Epidermal melanocyte (primary cell): ENCODE measurements at regions not wholly inside any gene's neighbourhood (a gene's known extent, or its start where the extent isn't known, plus 50 kb on each side); places are given as distances from the start of the nearest gene placed in this dataset.
"Not testable (repeated sequence)": the region's sequence is repeated elsewhere in the genome, so short reads cannot be mapped to it uniquely, and the experiment has no call there.

Experiments
- DNase-seq: peaks from one replicate; pipeline ENCODE4 v3.0.0; 2011; ENCODE audit warnings: low spot score; ENCODE audit not compliant: insufficient read length

DNA sequence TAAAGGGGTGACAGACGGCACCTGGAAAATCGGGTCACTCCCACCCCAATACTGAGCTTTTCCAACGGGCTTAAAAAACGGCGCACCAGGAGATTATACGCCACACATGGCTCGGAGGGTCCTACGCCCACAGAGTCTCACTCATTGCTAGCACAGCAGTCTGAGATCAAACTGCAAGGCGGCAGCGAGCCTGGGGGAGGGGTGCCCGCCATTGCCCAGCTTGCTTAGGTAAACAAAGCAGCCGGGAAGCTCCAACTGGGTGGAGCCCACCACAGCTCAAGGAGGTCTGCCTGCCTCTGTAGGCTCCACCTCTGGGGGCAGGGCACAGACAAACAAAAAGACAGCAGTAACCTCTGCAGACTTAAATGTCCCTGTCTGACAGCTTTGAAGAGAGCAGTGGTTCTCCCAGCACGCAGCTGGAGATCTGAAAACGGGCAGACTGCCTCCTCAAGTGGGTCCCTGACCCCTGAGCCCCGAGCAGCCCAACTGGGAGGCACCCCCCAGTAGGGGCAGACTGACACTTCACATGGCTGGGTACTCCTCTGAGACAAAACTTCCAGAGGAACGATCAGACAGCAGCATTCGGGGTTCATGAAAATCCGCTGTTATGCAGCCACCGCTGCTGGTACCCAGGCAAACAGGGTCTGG, 162.8 kb upstream of the GJE1 start:
- not testable (repeated sequence) for DNase-seq

DNA sequence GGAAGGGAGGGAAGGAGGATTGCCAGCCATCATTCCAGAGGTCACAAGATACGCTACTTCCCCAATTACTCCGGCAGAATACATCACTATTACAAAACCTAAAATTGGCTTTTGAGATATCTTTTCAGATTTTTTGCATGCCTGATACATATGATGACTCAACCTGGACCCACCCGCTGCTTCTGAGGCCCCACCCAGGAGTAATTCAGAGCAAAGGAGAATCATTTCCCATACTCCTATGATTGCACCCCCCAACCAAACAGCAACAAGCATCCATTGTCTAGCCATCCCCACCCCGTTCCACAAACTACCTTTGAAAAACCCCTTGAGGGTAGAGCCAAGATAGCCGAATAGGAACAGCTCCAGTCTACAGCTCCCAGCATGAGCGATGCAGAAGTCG, 163.5 kb upstream of the GJE1 start:
- DNase-seq = no peak

DNA sequence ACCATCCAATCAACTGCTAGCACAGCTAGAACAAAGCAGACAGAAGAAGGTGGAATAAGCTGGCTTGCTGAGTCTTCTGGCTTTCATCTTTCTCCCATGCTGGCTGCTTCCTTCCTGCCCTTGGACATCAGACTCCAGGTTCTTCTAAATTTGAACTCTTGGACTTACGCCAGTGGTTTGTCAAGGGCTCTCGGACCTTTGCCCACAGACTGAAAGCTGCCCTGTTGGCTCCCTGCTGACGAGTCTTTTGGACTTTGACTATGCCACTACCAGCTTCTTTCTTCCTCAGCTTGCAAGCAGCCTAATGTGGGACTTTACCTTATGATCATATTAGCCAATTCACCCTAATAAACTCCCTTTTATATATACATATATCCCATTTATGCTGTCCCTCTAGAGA, 164.1 kb upstream of the GJE1 start:
- no peak for DNase-seq

DNA sequence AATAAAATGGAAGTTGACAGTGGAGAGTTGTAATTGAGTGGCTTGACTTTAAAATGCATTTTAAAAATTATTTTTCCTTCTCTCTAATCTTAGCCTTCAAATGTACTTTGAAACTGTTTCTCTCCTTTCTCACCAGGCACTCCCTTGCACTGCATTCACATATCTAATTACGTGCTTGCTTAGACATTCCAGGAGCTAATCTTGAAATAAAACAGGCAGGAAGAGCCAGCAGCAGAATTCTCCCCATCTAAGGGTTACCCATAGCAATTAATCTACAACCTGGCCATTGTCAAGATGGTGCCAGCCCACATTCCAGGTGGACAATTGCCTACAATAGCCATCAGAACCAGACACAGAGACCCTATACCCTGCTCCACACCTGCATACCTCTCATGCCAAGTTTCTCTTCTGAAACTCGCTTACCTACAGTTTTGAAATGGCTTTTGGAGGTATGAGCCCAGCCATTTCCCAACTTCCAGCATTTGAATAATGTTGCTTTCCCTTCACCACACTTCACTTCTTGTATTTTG, 167.6 kb upstream of the GJE1 start:
- DNase-seq = no peak

DNA sequence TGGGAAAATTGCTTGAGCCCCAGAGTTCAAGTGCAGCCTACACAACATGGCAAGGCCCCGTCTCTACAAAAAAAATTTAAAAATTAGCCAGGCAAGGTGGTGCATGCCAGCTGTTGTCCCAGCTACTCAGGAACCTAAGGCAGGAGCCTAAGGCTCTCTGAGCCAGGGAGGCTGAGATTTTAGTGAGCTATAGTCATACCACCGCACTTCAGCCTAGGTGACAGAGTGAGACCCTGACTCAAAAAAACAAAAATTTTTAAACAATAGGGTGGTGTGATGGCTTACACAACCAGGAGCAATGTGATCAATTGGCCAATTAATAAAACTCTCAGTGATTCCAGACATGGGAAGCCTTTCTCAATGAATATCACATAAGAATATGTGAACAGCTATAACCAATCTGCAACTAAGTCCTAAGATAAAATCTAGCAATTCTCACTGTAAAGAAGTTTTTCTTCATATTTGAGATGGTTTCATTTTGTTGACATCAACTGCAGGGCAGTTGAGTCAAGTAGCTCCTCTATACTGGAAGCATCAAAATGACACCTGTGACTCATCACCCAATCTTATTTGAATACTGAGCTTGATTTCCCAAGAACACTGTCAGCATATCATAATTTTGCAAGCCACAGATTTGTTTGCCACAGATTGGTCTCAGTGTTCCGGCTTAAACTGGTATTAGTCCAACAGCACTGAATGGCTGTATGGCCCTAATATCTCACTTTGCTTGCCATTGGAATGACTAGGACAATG, 169.0 kb upstream of the GJE1 start:
- no peak for DNase-seq

DNA sequence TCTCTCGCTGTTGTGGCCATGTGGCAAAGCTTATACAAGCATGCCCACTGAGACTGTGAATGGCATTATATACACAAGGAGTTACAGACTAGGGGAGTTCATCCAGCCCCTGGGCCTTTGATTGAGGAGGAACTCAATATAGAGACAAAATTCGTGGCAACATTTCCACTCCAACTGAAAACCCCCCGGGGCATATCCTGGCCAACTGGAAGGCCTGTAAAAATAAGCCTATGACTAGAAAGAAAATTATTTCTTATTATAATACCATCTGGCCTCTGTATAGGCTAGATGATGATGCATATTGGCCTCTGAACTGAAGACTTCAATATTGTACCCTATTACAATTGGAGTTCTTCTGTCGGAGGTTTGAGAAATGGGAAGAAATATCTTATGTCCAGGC, 175.5 kb upstream of the GJE1 start:
- DNase-seq = no peak

DNA sequence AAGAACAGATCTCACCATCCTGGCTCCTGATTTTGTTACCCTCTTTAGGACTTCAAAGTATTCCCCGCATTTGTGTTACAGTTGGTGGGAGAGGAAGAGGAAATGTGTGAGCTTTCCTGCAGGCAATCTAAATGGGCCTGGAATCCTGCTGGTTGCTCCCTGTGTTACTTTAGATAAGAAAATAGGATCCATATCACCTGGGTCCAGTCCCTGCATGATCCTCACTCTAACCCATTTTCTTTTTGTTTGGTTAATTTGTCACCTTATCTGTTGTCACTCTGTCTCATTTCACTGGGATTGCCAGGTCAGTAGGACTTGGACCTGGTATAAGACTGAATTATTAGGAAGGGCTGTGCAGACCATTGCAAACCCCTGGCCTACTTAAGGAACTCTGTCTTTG, 175.9 kb upstream of the GJE1 start:
- DNase-seq = no peak

DNA sequence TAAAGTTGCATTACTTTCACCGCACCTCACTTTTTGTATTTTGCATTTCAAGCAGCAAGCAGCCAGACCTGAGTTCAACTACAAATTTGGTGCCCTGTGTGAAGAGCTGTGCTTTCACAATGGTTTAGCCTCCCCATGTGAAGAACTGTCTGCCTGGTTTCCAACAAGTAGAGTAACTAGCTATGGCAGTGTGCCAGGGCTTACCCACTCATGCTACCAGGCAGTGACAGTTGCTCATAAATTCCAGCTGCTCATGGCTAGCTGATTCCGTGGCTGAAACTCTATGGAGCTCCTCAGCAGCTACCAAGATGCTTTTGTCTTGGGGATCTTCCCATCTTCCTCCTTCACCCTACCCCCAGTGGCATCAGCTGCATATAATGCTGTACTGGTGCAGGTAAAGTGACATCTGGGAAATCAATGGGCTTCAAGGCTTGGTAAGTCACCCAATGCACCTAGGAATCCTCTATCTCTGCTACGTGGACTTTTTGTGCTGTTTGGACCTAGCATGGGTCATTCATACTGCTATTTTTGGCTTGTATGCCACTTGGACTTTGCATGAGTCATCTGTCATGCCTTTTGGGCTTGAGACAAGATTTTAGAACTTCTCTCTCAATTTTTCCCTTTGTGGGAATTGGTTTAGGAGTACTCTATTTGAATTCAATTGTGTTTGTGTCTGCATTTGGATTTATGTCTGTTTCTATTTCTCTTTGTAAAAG, 176.5 kb upstream of the GJE1 start:
- no peak for DNase-seq

DNA sequence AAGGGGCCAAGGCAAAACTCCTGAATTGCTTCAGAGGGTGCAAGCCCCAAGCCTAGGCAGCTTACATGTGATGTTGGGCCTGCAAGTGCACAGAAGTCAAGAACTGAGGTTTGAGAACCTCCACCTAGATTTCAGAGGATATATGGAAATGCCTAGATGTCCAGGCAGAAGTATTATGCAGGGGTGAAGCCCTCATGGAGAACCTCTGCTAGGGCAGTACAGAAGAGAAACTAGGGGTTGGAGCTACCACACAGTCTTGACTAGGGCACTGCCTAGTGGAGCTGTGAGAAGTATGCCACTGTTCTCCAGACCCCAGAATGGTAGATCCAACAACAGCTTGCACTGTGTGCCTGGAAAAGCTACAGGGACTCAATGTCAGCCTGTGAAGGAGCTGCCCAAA, 179.7 kb upstream of the GJE1 start:
- no peak for DNase-seq

DNA sequence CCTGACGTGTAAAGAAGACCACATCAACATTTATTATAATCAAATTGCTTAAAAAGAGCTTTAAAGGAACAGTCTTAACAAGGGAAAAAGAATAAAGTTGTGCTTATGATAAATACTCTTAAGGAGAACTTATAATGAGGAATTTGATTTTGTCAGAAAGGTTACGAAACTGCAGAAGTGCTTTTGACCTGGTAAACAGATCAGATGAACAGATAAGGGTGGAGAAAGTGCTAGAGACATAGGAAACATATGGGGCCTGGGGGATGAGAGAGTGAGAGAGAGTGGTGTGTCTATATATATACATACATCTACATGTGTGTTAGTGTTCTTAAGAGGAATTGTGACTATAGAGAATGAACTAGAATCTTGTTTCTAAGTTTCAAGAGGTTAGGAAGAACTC, 186.2 kb upstream of the GJE1 start:
- no peak for DNase-seq

DNA sequence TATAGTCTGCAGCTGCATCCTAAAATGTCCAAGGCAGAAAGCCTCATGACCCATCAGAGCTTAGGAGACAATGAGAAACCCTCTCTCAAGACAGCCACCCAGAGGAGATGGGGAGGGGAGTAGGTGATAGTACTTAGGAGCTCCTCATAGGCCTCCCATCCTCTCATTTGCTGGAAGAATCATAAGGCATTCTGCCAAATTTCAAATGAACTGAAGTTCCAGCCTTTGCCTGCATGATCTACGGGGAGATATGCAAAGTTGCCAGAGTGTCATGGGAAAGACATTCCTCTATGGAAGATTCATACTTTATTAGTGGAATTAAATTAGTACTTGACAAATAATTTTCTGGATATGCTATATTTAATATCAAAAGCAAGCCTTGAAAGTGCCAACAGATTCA, 194.1 kb upstream of the GJE1 start:
- DNase-seq = no peak

DNA sequence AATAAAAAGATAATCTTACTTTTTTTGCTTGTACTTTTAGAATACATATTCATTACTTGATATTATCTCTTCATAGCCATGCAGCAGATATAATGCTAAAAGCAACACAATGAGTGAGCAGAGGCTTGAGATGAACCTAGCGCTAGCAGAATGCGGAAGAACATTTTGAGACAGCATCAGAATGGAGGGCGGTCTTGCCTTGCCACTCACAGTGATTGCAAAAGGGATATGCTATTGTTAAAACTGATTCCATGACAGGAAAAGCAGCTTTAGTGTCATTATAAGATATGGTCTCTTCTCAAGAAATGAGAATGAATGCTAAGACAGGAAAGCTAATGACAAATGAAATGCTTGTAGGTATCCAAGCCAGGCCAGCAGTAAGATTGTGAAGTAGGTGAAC, 200.0 kb upstream of the GJE1 start:
- no peak for DNase-seq

DNA sequence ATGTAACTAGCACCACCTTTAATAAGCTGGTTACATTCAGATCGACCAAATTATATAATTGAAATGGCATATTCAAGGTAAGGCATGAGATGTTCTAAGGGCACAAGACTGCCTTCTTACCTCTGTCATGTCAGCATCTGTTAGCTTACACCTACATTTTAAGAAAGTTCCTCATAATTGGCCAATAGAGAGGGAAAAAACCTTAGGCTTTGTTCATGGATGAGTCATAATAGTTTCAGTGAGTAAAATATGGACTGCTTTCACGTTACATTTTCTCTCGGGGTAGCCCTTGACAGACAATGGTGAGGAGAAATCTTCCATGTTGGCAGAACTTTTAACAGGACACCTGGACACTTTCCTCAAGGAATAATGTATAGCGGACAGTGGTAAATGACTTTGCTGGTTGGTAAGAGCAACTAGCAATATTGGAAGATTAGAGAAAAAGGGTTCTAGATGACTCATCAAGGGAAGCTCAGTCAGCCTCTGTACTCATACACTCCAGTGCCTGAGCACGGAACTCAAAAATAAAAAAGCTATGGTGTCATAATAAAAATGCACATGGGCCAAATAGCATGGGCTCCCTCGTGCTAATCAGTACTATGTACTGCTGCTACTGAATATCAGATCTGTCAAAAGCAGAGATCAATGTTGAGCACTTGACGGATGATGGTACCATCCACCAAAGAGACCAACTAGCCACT, 206.4 kb upstream of the GJE1 start:
- DNase-seq = not testable (repeated sequence)

DNA sequence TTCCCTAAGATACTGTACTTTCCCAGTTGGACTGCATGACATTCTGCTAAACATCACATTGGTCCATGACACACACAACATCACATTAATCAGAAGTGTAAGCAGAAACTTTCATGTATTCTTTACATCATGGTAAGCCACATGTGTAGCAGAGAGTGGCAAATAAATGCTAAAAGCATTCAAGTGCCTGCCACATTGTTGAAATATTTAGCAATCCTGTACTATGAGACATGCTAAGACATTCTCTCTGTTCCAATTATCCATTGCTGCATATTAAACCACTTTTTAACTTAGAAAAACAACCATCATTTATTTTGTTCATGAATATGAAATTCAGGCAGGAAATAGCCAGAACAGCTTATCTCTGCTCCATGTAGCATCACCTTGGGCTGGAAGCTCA, 207.7 kb upstream of the GJE1 start:
- DNase-seq = no peak

DNA sequence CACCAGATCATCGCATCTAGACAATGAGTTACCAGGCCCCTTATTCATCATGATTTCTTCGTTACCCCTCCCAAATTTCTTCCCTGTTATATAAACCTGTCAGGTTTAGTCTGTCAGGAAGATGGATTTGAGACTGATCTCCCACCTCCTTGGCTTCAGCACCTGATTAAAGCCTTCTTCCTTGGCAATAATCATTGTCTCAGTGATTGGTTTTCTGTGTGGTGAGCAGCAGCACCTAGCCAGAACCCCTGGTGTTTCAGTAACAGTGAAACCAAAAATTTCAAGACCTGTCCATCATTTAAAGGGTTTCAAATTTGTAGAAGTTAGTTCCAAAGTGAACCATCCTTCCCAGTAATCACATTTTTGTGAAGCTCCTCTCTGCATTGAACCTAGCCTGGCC, 209.8 kb upstream of the GJE1 start:
- no peak for DNase-seq

DNA sequence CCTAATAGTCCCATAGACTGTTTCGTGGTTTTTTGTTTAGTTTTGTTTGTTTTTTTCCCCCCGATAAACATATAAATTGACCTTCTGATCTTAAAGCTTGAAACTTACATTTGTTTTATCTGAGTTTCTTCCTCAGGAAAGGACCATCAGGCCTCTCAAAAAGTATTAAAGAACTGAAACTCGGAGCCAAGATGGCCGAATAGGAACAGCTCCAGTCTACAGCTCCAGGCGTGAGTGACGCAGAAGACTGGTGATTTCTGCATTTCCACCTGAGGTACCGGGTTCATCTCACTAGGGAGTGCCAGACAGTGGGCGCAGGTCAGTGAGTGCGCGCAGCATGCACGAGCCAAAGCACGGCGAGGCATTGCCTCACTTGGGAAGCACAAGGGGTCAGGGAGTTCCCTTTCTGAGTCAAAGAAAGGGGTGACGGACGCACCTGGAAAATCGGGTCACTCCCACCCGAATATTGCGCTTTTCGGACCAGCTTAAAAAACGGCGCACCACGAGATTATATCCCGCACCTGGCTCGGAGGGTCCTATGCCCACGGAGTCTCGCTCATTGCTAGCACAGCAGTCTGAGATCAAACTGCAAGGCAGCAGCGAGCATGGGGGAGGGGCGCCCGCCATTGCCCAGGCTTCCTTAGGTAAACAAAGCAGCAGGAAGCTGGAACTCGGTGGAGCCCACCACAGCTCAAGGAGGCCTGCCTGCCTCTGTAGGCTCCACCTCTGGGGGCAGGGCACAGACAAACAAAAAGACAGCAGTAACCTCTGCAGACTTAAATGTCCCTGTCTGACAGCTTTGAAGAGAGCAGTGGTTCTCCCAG, 215.8 kb upstream of the GJE1 start:
- not testable (repeated sequence) for DNase-seq

DNA sequence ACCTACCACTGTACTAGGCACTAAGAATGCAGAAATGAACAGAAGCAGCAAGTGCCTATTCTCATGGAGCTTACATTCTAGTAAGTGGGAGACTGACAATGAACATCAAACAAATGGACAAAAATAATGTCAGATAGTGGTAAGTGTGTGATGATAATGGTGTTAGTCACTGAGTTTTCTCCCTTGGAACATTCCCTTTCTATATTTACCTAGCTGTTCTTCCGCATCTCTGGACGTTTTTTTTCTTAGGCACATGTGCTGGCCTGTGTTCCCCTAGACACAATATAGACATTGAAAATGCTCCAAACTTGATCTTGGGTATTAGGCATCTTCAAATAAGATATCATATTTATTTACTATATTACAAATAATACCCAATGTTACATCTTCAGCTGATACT, 218.1 kb upstream of the GJE1 start:
- DNase-seq = no peak

DNA sequence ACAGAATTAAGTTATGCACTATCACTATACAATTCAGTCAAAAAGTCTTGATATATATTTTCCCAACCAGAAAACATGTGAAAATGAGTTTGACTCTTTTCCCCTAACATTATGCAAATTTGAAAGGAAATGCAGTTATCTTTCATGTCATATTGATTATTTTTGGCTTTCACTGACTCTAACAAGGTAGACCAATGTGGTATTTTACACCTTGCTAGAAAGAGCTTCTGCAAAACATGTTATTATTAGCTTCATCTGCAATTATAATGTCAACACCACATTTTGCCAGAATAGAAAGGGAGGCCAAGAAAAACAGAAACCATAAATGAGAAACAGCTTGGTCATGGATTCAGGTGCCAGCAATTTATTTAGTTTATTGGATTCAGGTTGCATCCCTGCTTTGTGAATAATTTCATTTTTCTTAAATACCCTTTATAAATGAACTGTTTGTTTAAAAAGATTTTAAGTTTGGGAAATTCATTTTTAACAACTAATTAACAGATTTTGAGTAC, 226.1 kb upstream of the GJE1 start:
- DNase-seq = no peak

DNA sequence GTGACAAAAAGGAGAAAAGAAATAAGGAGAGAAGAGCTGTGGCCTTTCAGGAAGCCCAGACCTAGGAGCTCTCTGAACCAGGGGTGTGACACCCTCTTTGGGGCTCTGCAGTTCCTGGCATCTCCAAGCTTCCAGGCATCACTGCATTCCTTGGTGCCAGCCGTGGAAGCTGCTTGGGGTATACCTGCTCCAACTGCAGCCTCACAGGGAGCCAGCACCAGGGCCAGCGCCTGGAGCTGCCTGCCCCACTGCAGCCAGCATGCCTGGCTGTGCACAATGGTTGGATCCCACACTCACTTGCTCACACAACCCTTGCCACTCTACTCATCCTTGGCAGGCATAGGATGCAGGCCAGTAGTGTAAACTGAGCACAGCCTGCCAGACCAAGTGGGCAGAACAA, 242.1 kb upstream of the GJE1 start:
- no peak for DNase-seq

DNA sequence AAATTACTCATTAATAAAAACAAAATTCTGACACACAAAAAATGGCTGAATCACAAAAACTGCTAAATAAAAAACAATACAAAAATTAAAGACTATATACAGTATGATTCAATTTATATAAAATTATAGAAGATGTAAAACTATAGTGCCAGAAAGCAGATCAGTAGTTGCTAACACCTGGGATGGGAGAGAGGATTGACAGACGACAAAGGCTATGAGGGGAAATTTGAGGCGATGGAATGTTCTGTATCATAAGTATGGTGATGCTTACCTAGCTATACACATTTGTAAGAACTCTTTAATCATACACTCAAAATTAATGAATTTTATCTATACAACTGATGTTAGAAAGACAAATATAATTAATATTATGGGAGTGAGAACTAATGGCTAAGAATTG, 247.9 kb upstream of the GJE1 start:
- no peak for DNase-seq

DNA sequence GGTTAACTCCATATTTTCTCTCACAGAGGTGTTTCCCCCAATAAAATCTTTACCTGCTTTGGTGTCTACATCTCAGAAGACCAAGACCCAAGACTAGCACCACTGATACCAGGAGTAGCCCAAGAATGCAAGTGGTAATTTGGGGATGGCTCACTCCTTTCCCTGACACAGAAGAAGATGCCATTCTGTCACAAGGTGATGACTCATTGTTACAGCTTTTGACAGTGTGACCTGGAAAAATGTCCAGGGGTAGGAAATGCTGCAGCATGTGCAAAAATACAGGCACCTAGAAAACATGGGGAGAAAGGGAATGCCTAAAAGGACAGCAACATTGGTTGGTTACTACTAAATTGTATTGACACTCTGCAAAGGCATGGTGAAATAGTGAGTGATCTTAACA, 254.0 kb upstream of the GJE1 start:
- DNase-seq = no peak
